Parathyroid adenoma (tissue), 2 donors: ENCODE measurements at regions not wholly inside any gene's neighbourhood (a gene's known extent, or its start where the extent isn't known, plus 50 kb on each side); places are given as distances from the start of the nearest gene placed in this dataset.

Source experiments
- H2AFZ ChIP-seq: fragments of 300-600 bp; sonication (generic); one replicate; pipeline ENCODE4 v1.7.0; 2017; ENCODE audit warnings: antibody characterized with exemption, mild to moderate bottlenecking
- H3K27ac ChIP-seq: fragments of 300-600 bp; sonication (generic); one replicate; pipeline ENCODE4 v1.7.0; 2017
- H3K27me3 ChIP-seq: fragments of 300-600 bp; sonication (generic); one replicate; pipeline ENCODE4 v1.7.0; 2017; ENCODE audit warnings: low read length; ENCODE audit not compliant: control insufficient read depth, insufficient read depth
- H3K36me3 ChIP-seq: fragments of 300-600 bp; sonication (generic); one replicate; pipeline ENCODE4 v1.7.0; 2017; ENCODE audit warnings: low read length; ENCODE audit not compliant: control insufficient read depth, insufficient read depth
- H3K4me1 ChIP-seq: fragments of 300-600 bp; sonication (generic); one replicate; pipeline ENCODE4 v1.7.0; 2017; ENCODE audit warnings: control low read depth
- H3K4me2 ChIP-seq: fragments of 300-600 bp; sonication (generic); one replicate; pipeline ENCODE4 v1.7.0; 2017; ENCODE audit warnings: low read length
- H3K4me3 ChIP-seq: fragments of 300-600 bp; sonication (generic); one replicate; pipeline ENCODE4 v1.7.0; 2017; ENCODE audit warnings: low read depth, low read length
- H3K79me2 ChIP-seq: fragments of 300-600 bp; sonication (generic); one replicate; pipeline ENCODE4 v1.7.0; 2017; ENCODE audit warnings: control low read depth
- H3K9ac ChIP-seq: fragments of 300-600 bp; sonication (generic); one replicate; pipeline ENCODE4 v1.7.0; 2017; ENCODE audit warnings: mild to moderate bottlenecking
- H3K9me3 ChIP-seq: fragments of 300-600 bp; sonication (generic); one replicate; pipeline ENCODE4 v1.7.0; 2017; ENCODE audit warnings: low read length; ENCODE audit not compliant: control insufficient read depth
- CTCF ChIP-seq: fragments of 300-600 bp; sonication (generic); IDR thresholded peaks from one replicate; pipeline ENCODE4 v1.7.0; 2017; ENCODE audit warnings: antibody characterized with exemption, mild to moderate bottlenecking
- donor health status: primary hyperparathyroidism.

GRCh38 chr7:130875265-130875741 lies 141.3 kb upstream of the KLF14 start:
- H3K9ac ChIP-seq, result no peak overlapping the region
- no peak overlapping the region for H3K27ac ChIP-seq
- no peaks in the 10 kb centered on the region for H3K79me2 ChIP-seq
- H2AFZ ChIP-seq, result no peak overlapping the region
- peaks cover 5% of the 10 kb centered on the region for H3K4me1 ChIP-seq
- H3K9me3 ChIP-seq, result no peaks in the 10 kb centered on the region
- H3K4me3 ChIP-seq, result no peak overlapping the region
- TF ChIP-seq CTCF, result peak; percentile 81
- H3K36me3 ChIP-seq, result no peaks in the 10 kb centered on the region
- H3K4me2 ChIP-seq, result no peak overlapping the region
- no peaks in the 10 kb centered on the region for H3K27me3 ChIP-seq

- Histone ChIP-seq H3K9me3 (no peaks in the 10 kb centered on the region), H3K9ac (no peak overlapping the region), H3K79me2 (no peaks in the 10 kb centered on the region), H3K27me3 (no peaks in the 10 kb centered on the region), H3K4me3 (no peak overlapping the region), H3K27ac (no peak overlapping the region), H3K36me3 (no peaks in the 10 kb centered on the region), H3K4me2 (no peak overlapping the region), H3K4me1 (peaks cover 5% of the 10 kb centered on the region), H2AFZ (no peak overlapping the region)
- TF ChIP-seq CTCF, result no peak
Measured at GRCh38 chr7:130875901-130876300, 141.9 kb upstream of the KLF14 start.

GRCh38 chr7:130877236-130877990 lies 143.4 kb upstream of the KLF14 start:
- Histone ChIP-seq H3K4me2 (no peak overlapping the region), H2AFZ (no peak overlapping the region), H3K79me2 (no peaks in the 10 kb centered on the region), H3K36me3 (no peaks in the 10 kb centered on the region), H3K4me3 (no peak overlapping the region), H3K4me1 (peaks cover 5% of the 10 kb centered on the region), H3K9me3 (no peaks in the 10 kb centered on the region), H3K27ac (no peak overlapping the region), H3K27me3 (no peaks in the 10 kb centered on the region), H3K9ac (no peak overlapping the region)
- TF ChIP-seq CTCF, result no peak

GRCh38 chr7:130877991-130878305 lies 143.9 kb upstream of the KLF14 start:
- H3K4me3 ChIP-seq, result no peak overlapping the region
- no peaks in the 10 kb centered on the region for H3K79me2 ChIP-seq
- H2AFZ ChIP-seq, result no peak overlapping the region
- H3K27ac ChIP-seq, result no peak overlapping the region
- H3K36me3 ChIP-seq, result no peaks in the 10 kb centered on the region
- no peak for TF ChIP-seq CTCF
- H3K4me1 ChIP-seq, result peaks cover 5% of the 10 kb centered on the region
- no peak overlapping the region for H3K4me2 ChIP-seq
- H3K9me3 ChIP-seq, result no peaks in the 10 kb centered on the region
- H3K27me3 ChIP-seq, result no peaks in the 10 kb centered on the region
- no peak overlapping the region for H3K9ac ChIP-seq

GRCh38 chr7:130878785-130879184 lies 144.8 kb upstream of the KLF14 start:
- H2AFZ ChIP-seq, result no peak overlapping the region
- no peak overlapping the region for H3K4me3 ChIP-seq
- no peak overlapping the region for H3K4me2 ChIP-seq
- H3K27ac ChIP-seq, result no peak overlapping the region
- H3K9ac ChIP-seq, result no peak overlapping the region
- peaks cover 5% of the 10 kb centered on the region for H3K4me1 ChIP-seq
- TF ChIP-seq CTCF, result no peak
- H3K36me3 ChIP-seq, result no peaks in the 10 kb centered on the region
- no peaks in the 10 kb centered on the region for H3K79me2 ChIP-seq
- H3K9me3 ChIP-seq, result no peaks in the 10 kb centered on the region
- H3K27me3 ChIP-seq, result no peaks in the 10 kb centered on the region
